GM12878 (cell line): ENCODE measurements at regions not wholly inside any gene's neighbourhood (a gene's known extent, or its start where the extent isn't known, plus 50 kb on each side); places are given as distances from the start of the nearest gene placed in this dataset.

Source experiments
- ATAC-seq: fragments of 200-7000 bp; cut with Tn5 transposase; 3 replicates; pipeline ENCODE4 v1.9.1; 2020; ENCODE audit warnings: mild to moderate bottlenecking, moderate library complexity
- BruUV-seq: library from RNA; stranded (reverse); fragments of 400-500 nt; replicated peaks from 2 replicates; lab custom pipeline; 2021; lab: Mats Ljungman, UMichigan
- CTCF ChIA-PET: fragments of 300-600 bp; sonication (Branson Sonifier 250); formaldehyde crosslinking; extraction: SDS; loops from one replicate; lab custom pipeline; 2021; ENCODE audit warnings: inconsistent platforms; lab: Yijun Ruan, JAX
- POLR2A ChIA-PET: fragments of 350-600 bp; formaldehyde crosslinking; extraction: SDS; loops from one replicate; lab custom pipeline; 2021; ENCODE audit warnings: inconsistent platforms; lab: Charles Lee
- RAD21 ChIA-PET: fragments of 300-600 bp; sonication (Branson Sonifier 250); formaldehyde crosslinking; loops from one replicate; lab custom pipeline; 2023; ENCODE audit warnings: antibody characterized with exemption; ENCODE audit not compliant: unreplicated experiment; lab: Charles Lee
- SMC1A ChIA-PET: fragments of 300-600 bp; sonication (Branson Sonifier 250); formaldehyde crosslinking; loops from one replicate; lab custom pipeline; 2023; ENCODE audit not compliant: unreplicated experiment, uncharacterized antibody; lab: Charles Lee
- DNase-seq: peaks from one replicate; pipeline ENCODE4 v3.0.0-alpha.2; 2011; ENCODE audit warnings: low read depth, low spot score
- FAIRE-seq: peaks from 3 replicates; lab custom pipeline; 2011; peaks lifted over from hg19 to GRCh38; lab: Jason Lieb, UNC
- H2AFZ ChIP-seq: 2 replicates; pipeline ENCODE4 v1.6.0; 2011; ENCODE audit warnings: low read depth, low read length, control low read depth; ENCODE audit not compliant: control insufficient read depth
- H3K27ac ChIP-seq: 2 replicates; pipeline ENCODE4 v1.5.1; 2011; ENCODE audit warnings: control low read depth; ENCODE audit not compliant: control insufficient read depth, insufficient read depth
- H3K27me3 ChIP-seq, 2 experiments: replicated peaks in 1 of 2; 2 replicates each; pipeline versions ENCODE4 v1.6.0 to v1.6.1; 2011; ENCODE audit warnings: low read length in 1 of 2; ENCODE audit not compliant: control insufficient read depth in 2 of 2, insufficient read depth in 2 of 2
- H3K36me3 ChIP-seq, 2 experiments: 2 replicates each; pipeline ENCODE4 v1.5.1; 2011; ENCODE audit warnings: low read length in 1 of 2; ENCODE audit not compliant: control insufficient read depth in 2 of 2, insufficient read depth in 2 of 2
- H3K4me1 ChIP-seq: 2 replicates; pipeline ENCODE4 v1.6.1; 2011; ENCODE audit warnings: mild to moderate bottlenecking, low read length, moderate library complexity, mixed read lengths; ENCODE audit not compliant: control insufficient read depth, insufficient read depth
- H3K4me2 ChIP-seq: 2 replicates; pipeline ENCODE4 v1.6.0; 2011; ENCODE audit warnings: control low read depth; ENCODE audit not compliant: control insufficient read depth, insufficient read depth
- H3K4me3 ChIP-seq: fragments of 200-600 bp; sonication (generic); 2 replicates; pipeline ENCODE4 v1.5.1; 2016
- H3K79me2 ChIP-seq: 2 replicates; pipeline ENCODE4 v1.6.0; 2011; ENCODE audit warnings: low read length; ENCODE audit not compliant: control insufficient read depth, insufficient read depth
- H3K9ac ChIP-seq: 2 replicates; pipeline ENCODE4 v1.8.0; 2011; ENCODE audit warnings: low read length, control low read depth, mixed read lengths; ENCODE audit not compliant: control insufficient read depth, insufficient read depth
- H3K9me3 ChIP-seq: replicated peaks from 3 replicates; pipeline ENCODE4 v1.5.1; 2011; ENCODE audit warnings: mild to moderate bottlenecking, low read length; ENCODE audit not compliant: control insufficient read depth, insufficient read depth
- H4K20me1 ChIP-seq: 2 replicates; pipeline ENCODE4 v1.6.0; 2011; ENCODE audit not compliant: control insufficient read depth, insufficient read depth
- EED ChIP-seq: sonication (generic); IDR thresholded peaks from 2 replicates; pipeline ENCODE4 v1.6.1; 2016; ENCODE audit warnings: antibody characterized with exemption, low read depth
- GATAD2B ChIP-seq: fragments of 450-650 bp; conservative IDR thresholded peaks from 2 replicates; pipeline ENCODE4 v1.6.1; 2017; ENCODE audit warnings: low read depth, mild to moderate bottlenecking, moderate library complexity
- POLR2AphosphoS5 ChIP-seq: IDR thresholded peaks from 2 replicates; pipeline ENCODE4 v1.6.1; 2011; ENCODE audit warnings: mild to moderate bottlenecking, low read length, inconsistent platforms
- RBBP5 ChIP-seq: fragments of 200-600 bp; sonication (generic); conservative IDR thresholded peaks from 2 replicates; pipeline ENCODE4 v1.6.1; 2016
- SPI1 ChIP-seq: IDR thresholded peaks from 2 replicates; pipeline ENCODE4 v1.6.1; 2011; ENCODE audit warnings: low read depth, mild to moderate bottlenecking, low read length, moderate library complexity, borderline replicate concordance; ENCODE audit not compliant: insufficient read depth
- ZNF217 ChIP-seq: fragments of 450-650 bp; IDR thresholded peaks from 2 replicates; pipeline ENCODE4 v1.6.1; 2017; ENCODE audit warnings: antibody characterized with exemption, mild to moderate bottlenecking
- WGBS: methylation state at CpG from one replicate; pipeline ENCODE4 v1.1.6; 2016; ENCODE audit warnings: low lambda C conversion rate; ENCODE audit not compliant: insufficient replicate concordance, insufficient coverage; ENCODE audit errors: missing lambda C conversion rate; 5-methylcytosine and 5-hydroxymethylcytosine counted together
- in situ Hi-C: fragments of 300-500 bp; cut with MboI; formaldehyde crosslinking; loops from 9 replicates; pipeline ENCODE4 v1.14.3; 2018; ENCODE audit warnings: mixed read lengths
- intact Hi-C: fragments of 100-400 bp; cut with micrococcal nuclease; formaldehyde crosslinking; loops from one replicate; pipeline ENCODE4 v1.14.2; 2022; ENCODE audit not compliant: unreplicated experiment
- TF ChIP-seq, protein P1 (sequence below): IDR thresholded peaks from 2 replicates; pipeline ENCODE4 v1.6.1; 2012; ENCODE audit warnings: low read depth, low read length, improper control_type of control experiment
- TF ChIP-seq, protein P2 (sequence below): IDR thresholded peaks from 2 replicates; pipeline ENCODE4 v1.6.1; 2012; ENCODE audit warnings: low read depth, low read length, improper control_type of control experiment
- TF ChIP-seq, protein P3 (sequence below): fragments of 450-650 bp; IDR thresholded peaks from 2 replicates; pipeline ENCODE4 v1.6.1; 2017; ENCODE audit warnings: antibody characterized with exemption, mild to moderate bottlenecking, moderate library complexity

DNA sequence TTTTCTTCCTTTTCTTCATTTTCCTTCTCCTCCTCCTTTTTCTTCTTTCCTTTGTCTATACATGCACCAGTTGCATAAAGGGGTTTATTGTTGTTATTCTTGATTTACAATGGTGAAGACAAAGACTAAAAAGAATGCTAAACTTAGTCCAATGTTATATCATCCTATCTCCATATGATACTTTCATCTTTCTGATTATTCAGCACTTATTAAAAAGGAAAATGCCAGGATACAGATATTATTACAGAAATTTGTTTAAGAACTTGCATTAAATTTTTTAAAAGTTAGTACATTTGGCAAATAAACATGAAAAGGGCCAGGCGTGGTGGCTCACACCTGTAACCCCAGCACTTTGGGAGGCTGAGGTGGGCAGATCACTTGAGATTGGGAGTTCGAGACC is 1074.9 kb downstream of the EFNA5 start:
- POLR2A ChIA-PET: no interaction called here
- Histone ChIP-seq H3K4me1 (no peaks in the 10 kb centered on the region), H3K4me2 (no peak overlapping the region), H3K27ac (no peak overlapping the region), H3K9ac (no peak overlapping the region), H3K4me3 (no peak overlapping the region), H3K36me3 (no peaks in the 10 kb centered on the region), H2AFZ (no peak overlapping the region), H3K79me2 (no peaks in the 10 kb centered on the region), H4K20me1 (no peaks in the 10 kb centered on the region), H3K9me3 (no peaks in the 10 kb centered on the region; the same call in 2 of the 3 replicates), H3K27me3 (no peaks in the 10 kb centered on the region)
- no TSS peak for BruUV-seq
- RAD21 ChIA-PET: no interaction called here
- CTCF ChIA-PET: no interaction called here
- TF ChIP-seq, protein P1, sequence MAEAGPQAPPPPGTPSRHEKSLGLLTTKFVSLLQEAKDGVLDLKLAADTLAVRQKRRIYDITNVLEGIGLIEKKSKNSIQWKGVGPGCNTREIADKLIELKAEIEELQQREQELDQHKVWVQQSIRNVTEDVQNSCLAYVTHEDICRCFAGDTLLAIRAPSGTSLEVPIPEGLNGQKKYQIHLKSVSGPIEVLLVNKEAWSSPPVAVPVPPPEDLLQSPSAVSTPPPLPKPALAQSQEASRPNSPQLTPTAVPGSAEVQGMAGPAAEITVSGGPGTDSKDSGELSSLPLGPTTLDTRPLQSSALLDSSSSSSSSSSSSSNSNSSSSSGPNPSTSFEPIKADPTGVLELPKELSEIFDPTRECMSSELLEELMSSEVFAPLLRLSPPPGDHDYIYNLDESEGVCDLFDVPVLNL: no peak
- TF ChIP-seq EED (no peak), SPI1 (no peak), POLR2AphosphoS5 (no peak)
- TF ChIP-seq, protein P2, sequence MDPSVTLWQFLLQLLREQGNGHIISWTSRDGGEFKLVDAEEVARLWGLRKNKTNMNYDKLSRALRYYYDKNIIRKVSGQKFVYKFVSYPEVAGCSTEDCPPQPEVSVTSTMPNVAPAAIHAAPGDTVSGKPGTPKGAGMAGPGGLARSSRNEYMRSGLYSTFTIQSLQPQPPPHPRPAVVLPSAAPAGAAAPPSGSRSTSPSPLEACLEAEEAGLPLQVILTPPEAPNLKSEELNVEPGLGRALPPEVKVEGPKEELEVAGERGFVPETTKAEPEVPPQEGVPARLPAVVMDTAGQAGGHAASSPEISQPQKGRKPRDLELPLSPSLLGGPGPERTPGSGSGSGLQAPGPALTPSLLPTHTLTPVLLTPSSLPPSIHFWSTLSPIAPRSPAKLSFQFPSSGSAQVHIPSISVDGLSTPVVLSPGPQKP: no peak
- 10% methylated on average over 2 of the region's 2 CpGs for WGBS
- intact Hi-C loops (no loop called here), in situ Hi-C loops (no loop called here)
- no peak for ATAC-seq
- SMC1A ChIA-PET: no interaction called here
- DNase-seq: no peak
- FAIRE-seq: no peak

DNA sequence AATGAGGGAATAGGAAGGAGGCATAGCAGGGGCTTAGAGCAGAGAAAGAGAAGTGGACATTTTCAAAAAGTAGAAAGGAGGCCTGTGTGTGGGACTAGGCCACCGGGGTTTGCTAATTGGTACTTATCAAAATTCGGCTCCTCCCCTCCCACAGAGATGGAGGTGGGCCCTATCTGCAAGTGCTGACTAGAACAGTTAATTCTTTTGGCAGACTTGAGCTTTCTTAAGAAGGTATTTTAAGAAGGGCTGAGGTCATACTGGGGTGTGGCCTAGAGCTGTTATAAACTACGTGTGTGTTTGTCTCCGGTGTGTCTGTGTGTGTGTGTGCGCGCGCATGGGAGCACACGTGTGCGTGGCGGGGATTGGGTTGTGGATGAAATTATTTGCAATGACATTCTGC is 1086.5 kb downstream of the EFNA5 start:
- H2AFZ ChIP-seq: no peak overlapping the region
- H3K27ac ChIP-seq: no peak overlapping the region
- H3K4me2 ChIP-seq: no peak overlapping the region
- H3K9ac ChIP-seq: no peak overlapping the region
- no TSS peak for BruUV-seq
- H3K27me3 ChIP-seq: no peaks in the 10 kb centered on the region
- POLR2A ChIA-PET: no interaction called here
- intact Hi-C loops: no loop called here
- no peaks in the 10 kb centered on the region for H4K20me1 ChIP-seq
- no peaks in the 10 kb centered on the region for H3K79me2 ChIP-seq
- no peaks in the 10 kb centered on the region for H3K36me3 ChIP-seq
- CTCF ChIA-PET: no interaction called here
- no peaks in the 10 kb centered on the region for H3K4me1 ChIP-seq
- no peak for ATAC-seq
- no peaks in the 10 kb centered on the region for H3K9me3 ChIP-seq
- WGBS: 62% methylated on average over 10 of the region's 10 CpGs
- no peak for DNase-seq
- SMC1A ChIA-PET: no interaction called here
- H3K4me3 ChIP-seq: no peak overlapping the region
- RAD21 ChIA-PET: no interaction called here
- FAIRE-seq: no peak
- in situ Hi-C loops: no loop called here
- no peak for TF ChIP-seq ZNF217
- TF ChIP-seq RBBP5: no peak
- TF ChIP-seq, protein P2: no peak
- TF ChIP-seq GATAD2B: no peak
- TF ChIP-seq, protein P3, sequence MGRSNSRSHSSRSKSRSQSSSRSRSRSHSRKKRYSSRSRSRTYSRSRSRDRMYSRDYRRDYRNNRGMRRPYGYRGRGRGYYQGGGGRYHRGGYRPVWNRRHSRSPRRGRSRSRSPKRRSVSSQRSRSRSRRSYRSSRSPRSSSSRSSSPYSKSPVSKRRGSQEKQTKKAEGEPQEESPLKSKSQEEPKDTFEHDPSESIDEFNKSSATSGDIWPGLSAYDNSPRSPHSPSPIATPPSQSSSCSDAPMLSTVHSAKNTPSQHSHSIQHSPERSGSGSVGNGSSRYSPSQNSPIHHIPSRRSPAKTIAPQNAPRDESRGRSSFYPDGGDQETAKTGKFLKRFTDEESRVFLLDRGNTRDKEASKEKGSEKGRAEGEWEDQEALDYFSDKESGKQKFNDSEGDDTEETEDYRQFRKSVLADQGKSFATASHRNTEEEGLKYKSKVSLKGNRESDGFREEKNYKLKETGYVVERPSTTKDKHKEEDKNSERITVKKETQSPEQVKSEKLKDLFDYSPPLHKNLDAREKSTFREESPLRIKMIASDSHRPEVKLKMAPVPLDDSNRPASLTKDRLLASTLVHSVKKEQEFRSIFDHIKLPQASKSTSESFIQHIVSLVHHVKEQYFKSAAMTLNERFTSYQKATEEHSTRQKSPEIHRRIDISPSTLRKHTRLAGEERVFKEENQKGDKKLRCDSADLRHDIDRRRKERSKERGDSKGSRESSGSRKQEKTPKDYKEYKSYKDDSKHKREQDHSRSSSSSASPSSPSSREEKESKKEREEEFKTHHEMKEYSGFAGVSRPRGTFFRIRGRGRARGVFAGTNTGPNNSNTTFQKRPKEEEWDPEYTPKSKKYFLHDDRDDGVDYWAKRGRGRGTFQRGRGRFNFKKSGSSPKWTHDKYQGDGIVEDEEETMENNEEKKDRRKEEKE: no peak
